ENCODE measurements at regions not wholly inside any gene's neighbourhood (a gene's known extent, or its start where the extent isn't known, plus 50 kb on each side); places are given as distances from the start of the nearest gene placed in this dataset.

DNA sequence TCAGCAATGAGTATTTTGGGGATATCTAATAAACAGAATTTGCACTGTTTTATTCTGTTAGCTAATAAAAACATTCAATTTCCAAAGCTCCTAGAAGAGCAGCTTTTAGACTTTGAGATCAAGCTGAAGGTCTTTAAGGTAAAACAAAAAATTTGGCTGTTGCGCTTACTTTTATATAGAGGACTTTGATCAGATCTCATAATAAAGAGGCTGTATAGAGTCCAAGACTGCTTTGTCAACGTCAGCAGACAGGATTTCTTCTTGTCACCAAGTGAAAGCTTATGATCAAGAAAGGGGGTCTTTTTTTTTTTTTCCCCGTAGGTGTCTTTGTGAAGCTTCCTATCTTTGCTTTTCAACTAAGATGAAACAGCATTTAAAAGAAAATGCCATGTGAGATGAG lies 556.5 kb upstream of the SLC35B3 start:
- TF ChIP-seq GATA3 (IDR thresholded peaks at IDR 0.05; ENCODE audit: low read depth, low read length) = no peak
- TF ChIP-seq GATA2 (IDR thresholded peaks at IDR 0.05; ENCODE audit: low read depth, low read length) = no peak

All from SH-SY5Y (cell line).